Type B pancreatic cell (in vitro differentiated cells): ENCODE measurements at regions not wholly inside any gene's neighbourhood (a gene's known extent, or its start where the extent isn't known, plus 50 kb on each side); places are given as distances from the start of the nearest gene placed in this dataset.

ENCODE experiments used
- DNase-seq: peaks from one replicate; pipeline ENCODE4 v3.0.0; 2021; ENCODE audit warnings: mixed read lengths; ENCODE audit not compliant: unreplicated experiment; ENCODE audit errors: extremely low spot score
- H3K27ac Mint-ChIP-seq: 2 replicates; pipeline ENCODE4 v1.8.0; 2021; ENCODE audit warnings: mild to moderate bottlenecking, mixed read lengths
- H3K27me3 Mint-ChIP-seq: 2 replicates; pipeline ENCODE4 v1.8.0; 2021; ENCODE audit warnings: mixed read lengths
- H3K36me3 Mint-ChIP-seq: 2 replicates; pipeline ENCODE4 v1.8.0; 2021; ENCODE audit warnings: mixed read lengths
- H3K4me1 Mint-ChIP-seq: one replicate; pipeline ENCODE4 v1.8.0; 2021; ENCODE audit warnings: mixed read lengths; ENCODE audit not compliant: unreplicated experiment
- H3K4me3 Mint-ChIP-seq: 2 replicates; pipeline ENCODE4 v1.8.0; 2021; ENCODE audit warnings: mild to moderate bottlenecking, mixed read lengths
- H3K9me3 Mint-ChIP-seq: 2 replicates; pipeline ENCODE4 v1.8.0; 2021; ENCODE audit warnings: mixed read lengths
- CTCF ChIP-seq: fragments of 200-600 bp; sonication (generic); conservative IDR thresholded peaks from 2 replicates; pipeline ENCODE4 v1.5.0; 2021; ENCODE audit warnings: antibody characterized with exemption, mild to moderate bottlenecking

- no peak overlapping the region for H3K4me3 Mint-ChIP-seq
- H3K4me1 Mint-ChIP-seq = peaks cover 4% of the 10 kb centered on the region
- H3K27ac Mint-ChIP-seq = no peak overlapping the region
- no peak for DNase-seq
- H3K27me3 Mint-ChIP-seq = no peaks in the 10 kb centered on the region
- peaks cover 6% of the 10 kb centered on the region for H3K9me3 Mint-ChIP-seq
- H3K36me3 Mint-ChIP-seq = no peaks in the 10 kb centered on the region
- TF ChIP-seq CTCF = no peak
Observed at GRCh38 chr2:147232225-147232669, 612.6 kb upstream of the ACVR2A start.

- no peak for TF ChIP-seq CTCF
- H3K4me1 Mint-ChIP-seq = peaks cover 4% of the 10 kb centered on the region
- no peak overlapping the region for H3K27ac Mint-ChIP-seq
- H3K9me3 Mint-ChIP-seq = peaks cover 6% of the 10 kb centered on the region
- no peak overlapping the region for H3K4me3 Mint-ChIP-seq
- DNase-seq = no peak
- H3K36me3 Mint-ChIP-seq = no peaks in the 10 kb centered on the region
- no peaks in the 10 kb centered on the region for H3K27me3 Mint-ChIP-seq
Observed at GRCh38 chr2:147231607-147232006, 613.2 kb upstream of the ACVR2A start.

- no peaks in the 10 kb centered on the region for H3K27me3 Mint-ChIP-seq
- peaks cover 6% of the 10 kb centered on the region for H3K9me3 Mint-ChIP-seq
- H3K4me1 Mint-ChIP-seq = peaks cover 4% of the 10 kb centered on the region
- DNase-seq = no peak
- no peak for TF ChIP-seq CTCF
- H3K27ac Mint-ChIP-seq = no peak overlapping the region
- H3K36me3 Mint-ChIP-seq = no peaks in the 10 kb centered on the region
- H3K4me3 Mint-ChIP-seq = no peak overlapping the region
Observed at GRCh38 chr2:147231081-147231480, 613.7 kb upstream of the ACVR2A start.

GRCh38 chr2:147227313-147227712 is 617.5 kb upstream of the ACVR2A start:
- Mint-ChIP-seq H3K9me3 (peaks cover 6% of the 10 kb centered on the region), H3K36me3 (no peaks in the 10 kb centered on the region), H3K4me3 (no peak overlapping the region), H3K27ac (no peak overlapping the region), H3K27me3 (no peaks in the 10 kb centered on the region), H3K4me1 (peaks cover under 1% of the 10 kb centered on the region)
- no peak for DNase-seq
- TF ChIP-seq CTCF = no peak

GRCh38 chr2:147224070-147224469 is 620.8 kb upstream of the ACVR2A start:
- no peak overlapping the region for H3K27ac Mint-ChIP-seq
- peaks cover 4% of the 10 kb centered on the region for H3K9me3 Mint-ChIP-seq
- H3K4me3 Mint-ChIP-seq = no peak overlapping the region
- no peaks in the 10 kb centered on the region for H3K4me1 Mint-ChIP-seq
- no peaks in the 10 kb centered on the region for H3K36me3 Mint-ChIP-seq
- DNase-seq = no peak
- H3K27me3 Mint-ChIP-seq = no peaks in the 10 kb centered on the region
- TF ChIP-seq CTCF = no peak

- Mint-ChIP-seq H3K9me3 (peaks cover 8% of the 10 kb centered on the region), H3K4me3 (no peak overlapping the region), H3K4me1 (no peaks in the 10 kb centered on the region), H3K36me3 (no peaks in the 10 kb centered on the region), H3K27me3 (no peaks in the 10 kb centered on the region), H3K27ac (no peak overlapping the region)
- no peak for TF ChIP-seq CTCF
- no peak for DNase-seq
Observed at GRCh38 chr2:147223553-147224060, 621.2 kb upstream of the ACVR2A start.
